GM12872 (cell line): ENCODE measurements at regions not wholly inside any gene's neighbourhood (a gene's known extent, or its start where the extent isn't known, plus 50 kb on each side); places are given as distances from the start of the nearest gene placed in this dataset.

Experiments
- TF ChIP-seq, protein P1 (sequence below): IDR thresholded peaks from 3 replicates; pipeline ENCODE4 v1.5.1; 2011; ENCODE audit warnings: low read depth, mild to moderate bottlenecking, low read length, moderate library complexity; ENCODE audit not compliant: insufficient read depth

DNA sequence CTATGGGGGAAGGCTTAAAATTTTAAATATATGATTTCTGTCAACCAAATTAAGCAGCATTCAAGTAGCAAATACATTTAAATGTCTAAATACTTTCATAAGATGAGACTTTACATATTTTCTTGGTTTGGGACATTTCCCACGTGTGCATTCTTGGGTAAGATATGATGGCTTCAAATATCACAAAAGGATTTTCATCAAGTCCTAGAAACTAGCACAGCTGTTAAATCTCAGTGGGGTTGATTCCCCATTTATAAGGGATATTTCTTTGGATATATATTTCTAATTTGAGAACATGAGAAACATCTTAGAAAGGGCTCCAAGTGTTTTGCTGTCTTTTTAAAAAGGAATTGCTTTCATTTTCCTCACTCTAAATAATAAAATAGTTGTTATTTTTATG is 90.2 kb downstream of the P2RY10 start:
- TF ChIP-seq, protein P1, sequence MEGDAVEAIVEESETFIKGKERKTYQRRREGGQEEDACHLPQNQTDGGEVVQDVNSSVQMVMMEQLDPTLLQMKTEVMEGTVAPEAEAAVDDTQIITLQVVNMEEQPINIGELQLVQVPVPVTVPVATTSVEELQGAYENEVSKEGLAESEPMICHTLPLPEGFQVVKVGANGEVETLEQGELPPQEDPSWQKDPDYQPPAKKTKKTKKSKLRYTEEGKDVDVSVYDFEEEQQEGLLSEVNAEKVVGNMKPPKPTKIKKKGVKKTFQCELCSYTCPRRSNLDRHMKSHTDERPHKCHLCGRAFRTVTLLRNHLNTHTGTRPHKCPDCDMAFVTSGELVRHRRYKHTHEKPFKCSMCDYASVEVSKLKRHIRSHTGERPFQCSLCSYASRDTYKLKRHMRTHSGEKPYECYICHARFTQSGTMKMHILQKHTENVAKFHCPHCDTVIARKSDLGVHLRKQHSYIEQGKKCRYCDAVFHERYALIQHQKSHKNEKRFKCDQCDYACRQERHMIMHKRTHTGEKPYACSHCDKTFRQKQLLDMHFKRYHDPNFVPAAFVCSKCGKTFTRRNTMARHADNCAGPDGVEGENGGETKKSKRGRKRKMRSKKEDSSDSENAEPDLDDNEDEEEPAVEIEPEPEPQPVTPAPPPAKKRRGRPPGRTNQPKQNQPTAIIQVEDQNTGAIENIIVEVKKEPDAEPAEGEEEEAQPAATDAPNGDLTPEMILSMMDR: no peak

DNA sequence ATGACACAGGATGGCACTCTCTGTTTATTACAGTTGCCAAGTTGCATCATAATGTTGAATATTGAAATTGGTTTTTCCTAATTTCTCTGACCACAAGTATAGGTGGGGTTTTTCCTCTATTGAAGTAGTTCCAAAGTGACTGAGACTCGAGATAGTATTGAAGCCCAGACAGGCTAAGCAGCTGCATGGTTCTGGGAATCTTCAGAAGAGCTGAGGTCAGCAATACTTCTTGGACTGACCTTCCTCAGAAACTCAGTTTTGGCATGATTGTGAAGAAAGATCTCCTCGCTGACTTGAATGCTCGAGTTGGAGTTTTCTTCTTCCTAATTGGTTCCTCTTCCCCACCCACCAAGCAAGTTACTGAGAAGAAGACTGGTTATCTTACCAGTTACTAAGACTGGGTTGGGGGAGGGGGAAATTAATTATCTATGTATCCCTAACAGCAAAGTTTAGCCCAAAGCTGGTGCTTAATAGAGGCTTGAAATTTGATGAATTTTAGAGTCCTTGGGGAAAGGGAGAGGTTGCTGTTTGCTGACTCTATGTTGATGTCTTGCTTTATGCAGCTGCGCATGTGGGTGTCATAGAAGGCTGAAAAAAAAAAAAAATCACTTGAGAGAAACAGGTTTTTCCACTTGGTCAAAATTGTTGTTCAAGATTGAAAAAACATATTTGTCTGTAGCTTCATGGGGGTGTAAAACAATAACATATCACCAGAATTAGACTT is 91.1 kb downstream of the P2RY10 start:
- TF ChIP-seq, protein P1: no peak

GRCh38 chrX:79065696-79066095 is 78.8 kb upstream of the GPR174 start:
- TF ChIP-seq, protein P1: no peak

GRCh38 chrX:79078114-79078513 is 66.4 kb upstream of the GPR174 start:
- TF ChIP-seq, protein P1: no peak

DNA sequence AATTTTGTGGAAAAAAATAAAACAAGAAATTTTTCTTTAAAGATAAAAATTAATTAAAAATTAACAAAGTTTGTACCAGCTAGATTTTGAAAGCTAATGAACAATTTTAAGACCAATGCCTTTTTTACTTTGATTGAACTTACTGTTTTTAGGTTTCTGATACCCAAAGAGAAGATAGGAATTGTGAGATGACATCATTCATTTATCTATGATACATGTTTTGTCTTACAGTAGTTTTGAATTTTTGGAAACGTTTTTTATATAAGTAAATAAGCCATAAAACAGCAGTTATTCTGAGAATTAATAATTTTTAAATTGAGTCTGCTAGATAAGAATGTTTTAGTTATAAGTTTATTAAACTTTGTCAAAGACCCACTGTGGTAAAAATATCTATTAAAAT is 65.0 kb upstream of the GPR174 start:
- TF ChIP-seq, protein P1: no peak

DNA sequence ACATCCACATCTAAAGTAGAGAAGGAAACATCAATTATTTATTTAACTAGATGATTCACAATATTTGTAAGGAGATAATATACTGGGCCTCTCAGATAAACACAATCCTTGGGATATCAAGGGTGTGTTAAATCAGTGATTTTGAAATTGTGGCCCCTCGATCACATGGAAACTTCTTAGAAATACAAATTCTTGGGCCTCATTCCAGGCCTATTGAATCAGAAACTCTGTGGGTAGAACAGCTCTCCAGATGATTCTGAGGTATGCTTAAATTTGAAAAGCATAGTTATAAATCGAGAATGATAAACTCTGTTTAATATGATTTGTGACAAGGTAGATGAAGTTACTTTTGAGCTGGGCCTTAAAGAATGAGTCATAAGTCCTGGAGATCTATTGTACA is 64.3 kb upstream of the GPR174 start:
- TF ChIP-seq, protein P1: no peak

DNA sequence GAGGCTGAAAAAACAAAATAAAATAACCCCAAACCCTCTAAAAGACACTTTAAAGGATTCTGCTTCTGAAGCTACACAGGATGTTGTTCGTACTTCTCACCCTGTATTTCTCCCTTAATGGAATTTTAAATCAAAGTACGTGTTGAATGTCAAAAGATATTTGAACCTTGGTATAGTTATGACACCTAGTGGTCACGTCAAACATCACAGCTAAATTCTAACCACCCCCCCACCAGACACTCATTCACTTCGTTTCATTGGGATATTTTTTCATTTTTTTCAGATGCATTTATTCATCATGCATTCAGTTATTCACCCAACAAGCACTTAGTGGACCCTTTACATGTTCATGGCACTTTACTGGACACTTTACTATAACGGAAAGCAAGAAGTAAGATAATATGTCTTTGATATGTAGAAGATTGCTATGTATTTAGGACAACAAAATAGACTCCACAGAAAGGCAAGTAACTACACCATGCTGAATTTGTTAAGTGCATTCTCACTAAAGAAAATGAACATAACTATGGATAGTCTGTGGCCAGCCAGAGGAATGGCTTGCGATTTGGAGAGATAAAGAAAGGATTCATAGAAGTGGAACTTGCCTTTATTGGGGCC is 62.5 kb upstream of the GPR174 start:
- TF ChIP-seq, protein P1: peak; percentile 39; the same call in 1 of the 3 replicates
